KMS-11 (cell line): ENCODE measurements at regions not wholly inside any gene's neighbourhood (a gene's known extent, or its start where the extent isn't known, plus 50 kb on each side); places are given as distances from the start of the nearest gene placed in this dataset.

ENCODE experiments used
- H2AFZ ChIP-seq: fragments of 200-600 bp; sonication (generic); 2 replicates; pipeline ENCODE4 v1.6.1; 2016; ENCODE audit warnings: antibody characterized with exemption, mixed run types, low read depth
- H3K27ac ChIP-seq: fragments of 200-600 bp; sonication (generic); 2 replicates; pipeline ENCODE4 v1.6.1; 2016; ENCODE audit warnings: mild to moderate bottlenecking, mixed run types
- H3K27me3 ChIP-seq: fragments of 200-600 bp; sonication (generic); 2 replicates; pipeline ENCODE4 v1.6.1; 2017; ENCODE audit warnings: mild to moderate bottlenecking, low read depth, mixed run types, moderate library complexity; ENCODE audit not compliant: insufficient read depth
- H3K36me3 ChIP-seq: fragments of 200-600 bp; sonication (generic); 2 replicates; pipeline ENCODE4 v1.6.1; 2017; ENCODE audit warnings: mild to moderate bottlenecking, mixed run types; ENCODE audit not compliant: insufficient read depth
- H3K4me1 ChIP-seq: fragments of 200-600 bp; sonication (generic); 2 replicates; pipeline ENCODE4 v1.6.1; 2016; ENCODE audit warnings: mild to moderate bottlenecking, low read depth, mixed run types; ENCODE audit not compliant: poor library complexity, severe bottlenecking
- H3K4me2 ChIP-seq: fragments of 200-600 bp; sonication (generic); 2 replicates; pipeline ENCODE4 v1.7.0; 2016; ENCODE audit warnings: mild to moderate bottlenecking, mixed run types
- H3K4me3 ChIP-seq: fragments of 200-600 bp; sonication (generic); IDR thresholded peaks from 2 replicates; pipeline ENCODE4 v1.6.1; 2017; ENCODE audit warnings: low read depth, low read length, mixed read lengths; ENCODE audit not compliant: insufficient read depth
- H3K79me2 ChIP-seq: fragments of 200-600 bp; sonication (generic); 2 replicates; pipeline ENCODE4 v1.6.1; 2016; ENCODE audit warnings: low read depth, mixed run types; ENCODE audit not compliant: insufficient read depth
- H3K9ac ChIP-seq: fragments of 200-600 bp; sonication (generic); 2 replicates; pipeline ENCODE4 v1.6.1; 2016; ENCODE audit warnings: mild to moderate bottlenecking, mixed run types
- H4K20me1 ChIP-seq: fragments of 200-600 bp; sonication (generic); 2 replicates; pipeline ENCODE4 v1.6.1; 2016; ENCODE audit warnings: mild to moderate bottlenecking, mixed run types; ENCODE audit not compliant: insufficient read depth
- CTCF ChIP-seq: fragments of 200-600 bp; sonication (generic); conservative IDR thresholded peaks from 2 replicates; pipeline ENCODE4 v1.6.1; 2017; ENCODE audit warnings: low read depth, mild to moderate bottlenecking, antibody characterized with exemption, low read length, moderate library complexity, mixed read lengths

- H2AFZ ChIP-seq: no peak overlapping the region
- peaks cover 8% of the 10 kb centered on the region for H3K4me1 ChIP-seq
- H3K27ac ChIP-seq: no peak overlapping the region
- H3K4me2 ChIP-seq: no peak overlapping the region
- no peaks in the 10 kb centered on the region for H4K20me1 ChIP-seq
- no peaks in the 10 kb centered on the region for H3K36me3 ChIP-seq
- H3K9ac ChIP-seq: no peak overlapping the region
- H3K4me3 ChIP-seq: no peak overlapping the region
- no peaks in the 10 kb centered on the region for H3K79me2 ChIP-seq
- H3K27me3 ChIP-seq: no peaks in the 10 kb centered on the region
- TF ChIP-seq CTCF: no peak
Measured at GRCh38 chr11:30089921-30090320, 73.1 kb upstream of the KCNA4 start.

DNA sequence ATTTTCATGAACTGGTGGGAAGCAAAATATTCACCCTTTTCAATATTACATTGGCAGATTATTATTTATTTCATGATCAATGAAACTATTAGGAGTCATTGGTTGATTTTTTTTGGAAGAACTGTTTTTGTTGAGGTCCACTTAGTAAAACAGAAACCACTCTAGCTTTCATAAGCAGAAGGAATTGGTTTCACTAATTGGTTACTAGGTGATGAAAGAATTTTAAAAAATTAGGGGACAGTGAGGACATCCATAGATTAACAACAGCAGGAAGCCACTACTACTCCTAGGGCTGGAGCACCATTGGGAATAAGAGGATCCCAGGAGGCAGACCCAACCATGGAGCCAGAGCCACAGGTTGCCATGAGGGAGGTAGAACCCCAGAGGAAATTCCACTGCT lies 74.4 kb upstream of the KCNA4 start:
- Histone ChIP-seq H3K4me1 (peaks cover 8% of the 10 kb centered on the region), H3K27ac (no peak overlapping the region), H3K4me3 (no peak overlapping the region), H3K4me2 (no peak overlapping the region; the same call in 1 of the 2 replicates), H2AFZ (no peak overlapping the region), H3K36me3 (no peaks in the 10 kb centered on the region), H3K9ac (no peak overlapping the region), H3K79me2 (no peaks in the 10 kb centered on the region), H4K20me1 (no peaks in the 10 kb centered on the region), H3K27me3 (no peaks in the 10 kb centered on the region)
- TF ChIP-seq CTCF: no peak

- Histone ChIP-seq H3K27ac (no peak overlapping the region), H3K27me3 (no peaks in the 10 kb centered on the region), H3K36me3 (no peaks in the 10 kb centered on the region), H3K79me2 (no peaks in the 10 kb centered on the region), H3K9ac (no peak overlapping the region), H4K20me1 (no peaks in the 10 kb centered on the region), H3K4me2 (no peak overlapping the region), H2AFZ (no peak overlapping the region), H3K4me3 (no peak overlapping the region), H3K4me1 (peaks cover 9% of the 10 kb centered on the region)
- no peak for TF ChIP-seq CTCF
Measured at GRCh38 chr11:30091737-30092136, 74.9 kb upstream of the KCNA4 start.

DNA sequence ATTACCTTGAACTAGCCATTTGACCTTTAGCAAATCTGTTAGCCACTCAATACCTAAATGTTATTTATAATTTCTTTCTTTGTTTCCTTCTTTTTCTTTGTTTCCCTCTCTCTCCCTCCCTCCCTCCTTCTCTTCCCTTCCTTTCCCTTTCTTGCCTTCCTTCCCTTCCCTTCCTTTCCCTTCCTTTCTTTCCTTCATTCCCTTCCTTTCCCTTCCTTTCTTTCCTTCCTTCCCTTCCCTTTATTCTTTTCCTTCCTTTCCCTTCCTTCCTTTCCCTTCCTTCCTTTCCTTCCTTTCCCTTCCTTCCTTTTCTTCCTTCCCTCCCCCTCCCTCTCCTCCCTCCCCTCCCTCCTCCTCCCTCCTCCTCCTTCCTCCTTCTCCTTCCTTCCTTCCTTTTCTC lies 75.7 kb upstream of the KCNA4 start:
- no peak for TF ChIP-seq CTCF
- H3K9ac ChIP-seq: no peak overlapping the region
- no peak overlapping the region for H3K27ac ChIP-seq
- H3K4me2 ChIP-seq: no peak overlapping the region
- no peaks in the 10 kb centered on the region for H3K36me3 ChIP-seq
- H3K4me3 ChIP-seq: no peak overlapping the region
- no peak overlapping the region for H2AFZ ChIP-seq
- H3K79me2 ChIP-seq: no peaks in the 10 kb centered on the region
- H3K4me1 ChIP-seq: peaks cover 15% of the 10 kb centered on the region
- no peaks in the 10 kb centered on the region for H4K20me1 ChIP-seq
- H3K27me3 ChIP-seq: no peaks in the 10 kb centered on the region
